SKM-1 (cell line): ENCODE measurements at regions not wholly inside any gene's neighbourhood (a gene's known extent, or its start where the extent isn't known, plus 50 kb on each side); places are given as distances from the start of the nearest gene placed in this dataset.

Experiments
- DNase-seq: peaks from one replicate; lab custom pipeline; 2025; ENCODE audit not compliant: unreplicated experiment; lab: John Stamatoyannopoulos, UW

- DNase-seq = no peak
Measured at GRCh38 chr11:45556851-45557707, 108.3 kb downstream of the CHST1 start.

- DNase-seq = no peak
Measured at GRCh38 chr11:45554230-45554967, 111.0 kb downstream of the CHST1 start.

GRCh38 chr11:45553383-45553936, 112.0 kb downstream of the CHST1 start:
- DNase-seq = no peak

DNA sequence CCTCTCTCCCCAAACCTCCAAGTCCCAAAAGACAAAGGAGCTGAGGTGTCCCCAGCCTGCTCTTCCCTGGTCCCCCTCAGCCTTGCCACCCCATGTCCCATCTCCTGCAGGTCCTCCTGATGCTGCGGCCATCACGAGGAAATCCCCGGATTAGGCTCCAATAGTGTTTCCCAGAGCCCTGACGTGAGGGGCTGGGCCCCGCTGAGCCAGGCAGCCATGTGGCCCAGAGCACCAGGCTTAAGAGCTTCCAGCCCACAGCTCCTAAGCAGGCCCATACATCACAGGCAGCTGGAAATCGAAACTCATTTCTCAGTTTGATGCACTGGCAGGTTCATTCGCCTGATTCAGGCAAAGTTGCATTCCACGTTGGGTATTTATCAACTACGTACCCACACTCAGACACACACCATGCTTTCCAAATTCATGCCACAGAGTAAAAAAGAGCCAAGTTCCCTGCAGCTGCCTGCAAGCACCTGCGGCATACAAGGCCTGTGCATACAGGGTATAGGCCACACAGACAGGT, 114.2 kb downstream of the CHST1 start:
- no peak for DNase-seq

DNA sequence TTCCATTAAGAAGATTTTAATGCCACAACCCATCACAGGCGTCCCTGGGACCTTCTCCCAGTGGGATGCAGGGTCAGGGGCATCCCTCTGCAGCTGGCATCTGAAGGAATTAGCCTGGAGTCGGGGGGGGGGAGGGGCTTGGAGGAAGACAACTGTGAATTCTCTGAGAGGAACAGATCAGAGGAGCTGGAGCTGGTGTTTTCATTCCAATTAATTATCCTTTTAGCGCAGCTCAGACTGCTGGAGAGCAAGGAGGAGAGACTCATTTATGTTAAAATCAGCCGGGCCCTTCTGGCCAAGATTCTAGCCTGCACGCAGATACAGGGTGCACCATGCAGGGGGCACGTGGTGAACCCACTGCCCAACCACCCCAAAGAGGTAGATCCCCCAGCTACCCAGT, 116.2 kb downstream of the CHST1 start:
- DNase-seq = no peak

GRCh38 chr11:45546366-45546765, 119.1 kb downstream of the CHST1 start:
- DNase-seq = no peak

- DNase-seq = no peak
Measured at GRCh38 chr11:45544826-45545225, 120.6 kb downstream of the CHST1 start.

DNA sequence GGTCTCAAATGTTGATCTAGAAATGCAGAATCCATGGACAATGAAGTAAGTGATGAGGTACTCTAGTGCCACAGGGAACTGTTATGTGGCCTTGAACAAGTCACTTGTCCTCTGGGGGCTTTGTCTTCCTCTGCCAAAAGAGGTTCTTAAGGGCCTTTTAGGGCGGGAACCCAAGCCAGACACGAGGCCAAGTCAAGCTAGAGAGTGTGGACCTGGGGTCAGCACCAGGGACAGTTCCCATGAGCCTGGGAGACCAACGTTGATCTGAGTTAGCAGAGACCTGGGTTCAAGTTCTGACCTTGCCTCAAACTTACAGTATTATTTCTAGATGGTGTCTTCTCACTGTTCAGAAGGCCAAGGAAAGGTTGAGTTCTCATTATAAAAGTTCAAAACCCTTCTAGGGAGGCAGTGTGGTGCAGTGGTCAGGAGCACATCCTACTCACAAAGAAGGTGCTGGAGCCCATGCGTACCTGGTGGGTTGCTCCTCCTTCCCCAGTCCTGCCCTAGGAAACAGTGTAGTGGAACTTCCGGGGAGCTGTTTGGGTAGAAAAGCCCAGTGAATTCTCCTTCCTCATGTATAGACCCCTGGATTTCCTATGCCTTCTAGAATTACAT, 121.5 kb downstream of the CHST1 start:
- DNase-seq = no peak

- no peak for DNase-seq
Measured at GRCh38 chr11:45543081-45543480, 122.3 kb downstream of the CHST1 start.

- DNase-seq = no peak
Measured at GRCh38 chr11:45541693-45542434, 123.6 kb downstream of the CHST1 start.

DNA sequence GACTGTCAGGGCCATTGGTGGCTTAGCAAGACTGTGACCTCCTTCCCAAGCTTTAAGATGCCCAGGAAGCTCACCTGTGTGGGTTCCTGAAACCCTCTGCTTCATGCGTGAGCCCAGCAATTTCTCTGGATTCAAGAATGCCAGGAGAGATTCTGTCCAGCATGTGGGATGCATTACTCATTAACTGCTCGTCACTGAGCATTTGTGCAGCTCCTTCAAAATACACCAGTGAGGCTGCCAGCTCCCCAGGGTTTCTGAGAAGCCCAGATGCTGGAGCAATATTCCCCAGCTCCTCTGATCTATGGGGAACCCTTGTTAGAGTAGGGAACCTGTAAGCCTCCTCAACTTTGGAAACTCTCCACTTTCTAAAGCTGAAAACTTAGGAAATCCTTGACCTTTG, 126.5 kb downstream of the CHST1 start:
- no peak for DNase-seq

- DNase-seq = no peak
Measured at GRCh38 chr11:45538363-45538762, 127.1 kb downstream of the CHST1 start.

- no peak for DNase-seq
Measured at GRCh38 chr11:45537614-45538013, 127.8 kb downstream of the CHST1 start.

DNA sequence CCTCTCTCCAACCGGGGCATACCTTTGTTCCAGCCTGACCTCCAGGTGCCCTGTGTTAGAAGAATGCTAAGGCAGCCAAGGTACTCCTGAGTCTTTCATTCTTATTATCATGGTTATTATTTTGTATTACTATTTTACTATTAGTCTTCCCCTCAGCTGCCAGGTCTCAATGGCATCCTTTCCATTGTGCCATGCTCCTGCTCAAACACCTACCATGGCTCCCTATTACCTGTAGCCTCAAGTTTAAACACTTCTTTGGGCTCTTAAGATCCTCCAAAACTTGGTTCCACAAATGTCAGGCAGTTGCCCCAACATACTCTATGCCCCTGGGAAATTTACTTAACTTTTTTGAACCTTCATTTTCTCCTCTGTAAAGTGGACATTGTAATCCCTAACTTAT, 130.4 kb downstream of the CHST1 start:
- no peak for DNase-seq

DNA sequence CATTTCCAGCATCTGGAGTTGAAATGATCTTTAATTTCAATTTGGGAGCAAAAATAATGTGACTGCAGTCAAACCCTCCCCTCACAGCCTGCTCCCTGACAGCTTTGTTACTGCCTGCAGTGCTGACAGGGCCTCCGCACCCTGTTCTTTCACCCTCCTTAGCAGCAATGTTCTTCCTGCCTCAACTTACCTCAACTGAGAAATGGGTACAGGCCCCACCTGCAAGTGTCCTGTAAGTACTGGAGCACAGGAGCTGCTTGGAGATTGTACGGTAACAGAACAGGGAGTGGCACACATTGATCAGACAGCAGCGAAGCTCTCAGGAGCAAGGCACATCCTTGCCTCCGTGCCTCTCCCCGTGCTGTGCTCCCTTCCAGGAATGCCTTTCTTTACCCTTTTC, 131.3 kb downstream of the CHST1 start:
- no peak for DNase-seq

GRCh38 chr11:45532546-45532945, 132.9 kb downstream of the CHST1 start:
- no peak for DNase-seq

GRCh38 chr11:45530776-45531175, 134.6 kb downstream of the CHST1 start:
- no peak for DNase-seq

GRCh38 chr11:45530111-45530510, 135.3 kb downstream of the CHST1 start:
- no peak for DNase-seq

- no peak for DNase-seq
Measured at GRCh38 chr11:45528435-45528834, 137.0 kb downstream of the CHST1 start.

DNA sequence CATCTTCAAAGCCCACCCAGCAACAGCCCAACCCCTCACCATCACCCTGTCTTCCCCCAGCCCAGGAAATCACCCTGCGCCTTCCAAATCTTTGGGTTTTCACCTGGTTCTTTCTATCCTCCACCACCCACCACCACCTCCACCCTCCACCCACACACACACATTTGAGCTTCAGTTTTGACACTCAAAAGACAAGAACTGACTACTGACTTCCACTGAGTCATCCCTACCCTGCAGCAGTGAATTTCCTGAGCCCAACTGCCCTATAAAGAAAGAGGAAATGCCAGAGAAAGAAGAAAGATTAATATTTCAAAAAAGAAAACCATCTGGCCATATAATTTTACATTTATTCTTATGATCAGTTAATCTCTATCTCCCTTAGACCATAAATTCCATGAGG, 137.5 kb downstream of the CHST1 start:
- no peak for DNase-seq

DNA sequence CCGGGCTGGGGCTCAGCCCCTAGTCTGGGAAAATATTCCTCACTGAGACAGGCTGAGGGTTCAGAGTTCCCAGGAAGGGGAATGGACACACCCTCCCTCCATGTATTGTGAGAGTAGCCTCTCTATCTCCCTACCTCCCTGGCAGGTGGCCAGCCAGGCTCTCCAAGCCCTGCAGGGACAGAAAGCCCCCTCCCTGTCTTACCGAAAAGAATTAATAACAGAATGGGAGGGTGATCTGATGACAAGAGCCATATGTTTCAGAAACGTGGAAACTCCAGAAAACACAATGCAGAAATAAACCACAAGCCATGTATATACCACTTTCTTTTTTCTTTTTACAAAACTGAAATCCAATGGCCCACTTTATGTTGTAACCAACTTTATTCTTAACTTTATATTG, 140.0 kb downstream of the CHST1 start:
- DNase-seq = no peak
